GM18511 (cell line): ENCODE measurements at regions not wholly inside any gene's neighbourhood (a gene's known extent, or its start where the extent isn't known, plus 50 kb on each side); places are given as distances from the start of the nearest gene placed in this dataset.

ENCODE experiments used
- ATAC-seq: cut with Tn5 transposase; IDR thresholded peaks from one replicate; pipeline ENCODE4 v1.9.1; 2021; ENCODE audit warnings: mild to moderate bottlenecking, moderate library complexity; ENCODE audit not compliant: unreplicated experiment

DNA sequence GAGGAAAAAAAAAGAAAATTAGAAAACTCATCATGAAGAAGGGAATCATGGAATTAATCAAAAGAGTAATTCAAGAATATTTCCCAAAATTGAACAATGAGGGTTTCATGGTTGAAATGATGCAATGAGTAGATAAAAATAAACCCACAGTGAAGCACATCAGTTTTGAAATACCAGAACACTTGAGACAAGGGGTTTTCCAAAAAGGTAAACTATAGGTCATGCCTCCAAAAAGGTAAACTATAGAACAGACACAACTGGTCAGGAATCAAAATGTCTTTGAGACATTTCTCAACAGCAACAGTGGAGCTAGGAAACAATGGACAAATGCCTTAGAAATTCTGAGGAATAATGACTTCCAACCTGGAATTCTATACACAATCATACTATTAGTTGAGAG, 60.2 kb upstream of the PCSK5 start:
- ATAC-seq: no peak

DNA sequence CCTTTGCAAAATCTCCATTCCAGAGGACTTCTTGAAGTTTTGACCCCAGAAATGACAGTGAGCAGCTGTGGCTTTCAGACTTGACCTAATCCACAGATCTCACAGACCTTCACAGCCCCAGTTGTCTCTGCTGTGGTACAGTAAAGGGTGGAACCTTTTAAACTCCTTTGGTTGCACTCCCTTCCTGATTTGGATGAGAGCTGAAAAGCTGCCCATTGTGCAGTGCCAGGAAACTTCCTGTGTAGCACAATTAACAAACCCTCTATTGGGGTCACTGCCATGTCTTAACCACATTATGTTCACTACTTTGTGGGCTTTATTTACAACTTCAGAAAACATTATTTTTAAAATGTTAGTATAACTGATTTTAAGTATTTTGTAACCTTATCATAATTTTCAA, 56.7 kb upstream of the PCSK5 start:
- no peak for ATAC-seq

DNA sequence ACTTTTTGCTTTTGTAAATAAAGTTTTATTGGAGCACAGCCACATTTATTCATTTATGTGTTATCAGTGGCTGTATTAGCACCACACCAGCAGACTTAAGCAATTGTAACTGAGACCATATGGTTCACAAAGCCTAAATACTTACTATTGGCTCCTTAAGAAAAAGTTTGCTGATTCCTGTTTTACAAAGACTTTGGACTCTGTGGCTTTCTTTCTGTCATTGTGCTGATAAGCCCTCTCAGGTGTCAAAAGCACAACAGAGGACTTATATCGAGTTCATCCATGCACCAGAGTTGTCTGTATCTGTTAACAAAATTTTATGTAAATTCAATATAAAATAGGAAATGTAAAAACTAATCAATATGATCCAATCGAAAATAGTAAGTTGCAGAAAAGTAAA, 55.6 kb upstream of the PCSK5 start:
- ATAC-seq: no peak
